C1 segment of cervical spinal cord (tissue), 14 donors: ENCODE measurements at regions not wholly inside any gene's neighbourhood (a gene's known extent, or its start where the extent isn't known, plus 50 kb on each side); places are given as distances from the start of the nearest gene placed in this dataset.

ENCODE experiments used
- DNase-seq, 14 donors: peaks; one replicate each; lab custom pipeline; 2025; lab: John Stamatoyannopoulos, UW

DNA sequence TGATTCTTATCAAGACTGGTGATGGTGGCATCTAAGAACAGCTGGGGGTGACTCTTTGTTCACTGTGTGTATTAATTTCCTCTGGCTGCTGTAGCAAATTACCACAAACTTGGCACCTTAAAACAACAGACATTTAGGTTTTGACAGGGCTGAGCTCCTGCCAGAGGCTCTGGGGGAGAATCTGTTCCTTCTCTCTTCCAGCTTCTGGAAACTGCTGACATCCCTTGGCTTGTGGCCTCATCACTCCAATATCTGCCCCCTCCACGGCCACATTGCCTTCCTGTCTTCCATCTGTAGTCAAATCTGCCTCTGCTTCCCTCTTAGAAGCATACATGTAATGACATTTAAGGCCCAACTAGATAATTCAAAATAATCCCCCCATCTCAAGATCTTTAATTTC lies 274.9 kb downstream of the PRL start:
- DNase-seq, result no peak

DNA sequence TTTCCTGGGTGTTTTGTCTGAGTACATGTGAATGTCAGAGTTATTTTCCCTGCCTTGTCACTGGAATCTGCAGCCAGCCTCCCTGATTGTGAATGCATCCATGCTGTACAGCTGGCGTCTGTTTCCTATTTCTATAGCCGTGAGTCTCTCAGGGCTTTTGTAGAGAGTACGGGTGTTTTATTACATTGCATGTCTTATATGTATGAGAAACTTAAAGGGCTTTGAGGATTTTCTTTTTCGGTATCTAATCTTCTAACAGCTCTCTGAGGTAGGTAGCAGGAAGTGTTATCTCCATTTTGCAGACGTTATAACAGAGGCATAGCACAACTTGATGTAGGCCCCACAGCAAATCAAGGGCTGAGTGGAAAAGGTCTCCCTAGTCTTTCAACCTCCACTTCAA lies 272.9 kb downstream of the PRL start:
- DNase-seq, result no peak

DNA sequence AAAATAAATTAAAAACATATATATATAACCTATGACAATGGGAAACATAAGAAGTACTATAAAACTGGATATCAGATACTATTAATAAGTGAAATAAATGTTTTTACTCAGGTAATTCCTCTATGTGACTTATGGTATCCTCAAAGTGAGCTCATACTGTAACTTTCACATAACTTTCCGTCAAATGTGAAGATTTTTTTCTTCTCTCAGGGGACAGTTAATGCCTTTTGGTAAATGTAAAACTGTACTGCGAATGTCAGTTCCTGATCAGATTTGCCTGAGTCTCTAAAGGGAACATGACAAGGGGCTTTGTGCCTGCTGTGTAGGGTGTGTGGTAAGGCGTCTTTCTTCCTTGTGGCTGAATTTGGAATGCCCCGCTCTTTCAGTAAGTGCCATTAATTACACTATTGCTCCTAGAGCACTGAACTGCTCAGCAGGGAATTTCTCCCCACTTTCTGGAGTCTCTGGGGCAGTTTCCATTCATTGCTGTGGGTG lies 271.8 kb downstream of the PRL start:
- no peak for DNase-seq

DNA sequence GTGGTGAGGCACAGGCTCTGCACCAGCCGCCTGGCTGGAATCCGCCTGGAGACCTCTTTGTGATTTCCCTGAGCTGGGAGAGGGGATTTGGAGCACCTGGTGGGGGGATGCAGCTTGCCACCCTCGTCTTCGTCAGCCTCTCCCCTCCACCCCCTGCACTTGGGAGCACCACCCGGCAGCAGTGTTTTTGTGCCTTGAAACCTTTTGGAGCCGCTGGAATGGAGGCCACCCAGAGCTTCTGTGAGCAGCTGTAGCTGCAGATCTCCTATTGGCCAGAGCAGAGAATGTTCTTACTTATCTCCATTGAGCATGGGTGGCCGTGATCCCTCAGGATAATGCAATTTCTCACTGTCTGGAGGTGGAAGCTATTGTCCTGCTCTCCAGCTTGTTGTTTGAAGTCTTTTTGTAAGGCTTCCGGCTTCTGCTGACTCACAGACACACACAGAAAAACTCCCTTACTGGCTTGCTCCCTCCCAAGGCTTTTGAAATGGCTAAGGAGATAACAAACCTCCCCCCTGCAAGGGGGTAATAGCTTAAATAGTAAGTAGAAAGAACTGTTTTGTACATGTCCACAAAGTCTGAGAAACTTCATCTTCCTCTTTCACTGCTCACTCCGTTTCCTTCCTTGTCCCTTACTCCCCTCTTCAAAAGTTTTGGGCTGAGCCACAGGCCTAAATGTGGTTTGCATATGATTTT lies 271.2 kb downstream of the PRL start:
- DNase-seq, result peak in 4 of 14 donors; percentile 0 to 23 (median 8)

DNA sequence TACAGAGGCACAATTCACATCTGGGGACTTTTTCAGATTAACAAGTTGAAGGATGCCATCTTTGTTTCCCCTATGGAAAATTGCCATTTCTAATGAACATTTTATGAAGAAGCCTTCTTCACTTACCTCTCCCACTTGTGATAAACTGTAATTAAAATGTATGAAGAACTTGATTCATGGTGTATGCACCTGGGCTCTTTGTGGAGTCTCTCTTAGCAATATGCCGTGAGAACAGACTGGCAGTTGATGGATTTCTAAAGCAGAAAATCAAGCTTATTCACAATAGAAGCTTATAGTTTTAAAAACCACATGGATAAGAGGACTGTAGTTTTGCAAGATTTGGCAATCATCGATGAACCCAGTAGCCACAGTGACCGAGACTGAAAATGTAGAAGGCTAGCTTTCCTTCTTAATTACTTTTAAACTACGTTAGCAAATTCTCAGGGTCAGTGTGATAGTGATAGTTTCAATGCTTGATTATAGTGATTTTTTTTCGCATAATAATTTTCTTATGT lies 270.6 kb downstream of the PRL start:
- no peak for DNase-seq

DNA sequence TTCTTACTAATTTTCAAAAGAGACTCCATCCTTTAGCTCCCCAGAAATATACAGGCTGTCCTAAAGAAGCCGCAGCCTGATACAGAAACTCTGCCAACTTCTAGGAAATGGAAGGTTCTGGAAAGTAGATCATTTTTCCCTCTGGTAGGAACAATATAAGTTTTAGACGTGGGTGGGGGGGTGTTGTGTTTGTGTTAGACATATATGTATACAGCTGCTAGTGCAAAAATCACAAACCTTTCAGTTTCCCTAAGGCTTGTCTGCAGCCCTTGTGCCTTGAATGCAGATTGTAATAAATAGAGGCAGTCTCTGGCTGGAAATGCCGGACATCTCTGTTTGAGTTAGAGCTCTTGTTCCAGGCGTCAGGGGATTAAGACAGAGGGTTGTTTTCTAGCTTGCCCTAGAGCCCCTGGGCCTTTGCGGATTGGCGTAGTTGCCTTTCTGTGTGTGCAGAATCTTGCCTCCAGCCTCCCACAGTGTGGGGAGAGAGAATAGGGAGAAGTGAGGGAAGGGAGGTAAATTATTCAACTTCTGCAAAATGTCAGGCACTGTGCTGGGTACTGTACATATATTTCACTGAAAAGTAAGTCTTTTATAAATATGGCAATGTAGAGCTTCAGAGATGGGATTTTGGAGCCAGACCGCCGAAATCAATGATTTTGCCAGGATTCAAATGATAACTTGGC lies 269.7 kb downstream of the PRL start:
- no peak for DNase-seq

DNA sequence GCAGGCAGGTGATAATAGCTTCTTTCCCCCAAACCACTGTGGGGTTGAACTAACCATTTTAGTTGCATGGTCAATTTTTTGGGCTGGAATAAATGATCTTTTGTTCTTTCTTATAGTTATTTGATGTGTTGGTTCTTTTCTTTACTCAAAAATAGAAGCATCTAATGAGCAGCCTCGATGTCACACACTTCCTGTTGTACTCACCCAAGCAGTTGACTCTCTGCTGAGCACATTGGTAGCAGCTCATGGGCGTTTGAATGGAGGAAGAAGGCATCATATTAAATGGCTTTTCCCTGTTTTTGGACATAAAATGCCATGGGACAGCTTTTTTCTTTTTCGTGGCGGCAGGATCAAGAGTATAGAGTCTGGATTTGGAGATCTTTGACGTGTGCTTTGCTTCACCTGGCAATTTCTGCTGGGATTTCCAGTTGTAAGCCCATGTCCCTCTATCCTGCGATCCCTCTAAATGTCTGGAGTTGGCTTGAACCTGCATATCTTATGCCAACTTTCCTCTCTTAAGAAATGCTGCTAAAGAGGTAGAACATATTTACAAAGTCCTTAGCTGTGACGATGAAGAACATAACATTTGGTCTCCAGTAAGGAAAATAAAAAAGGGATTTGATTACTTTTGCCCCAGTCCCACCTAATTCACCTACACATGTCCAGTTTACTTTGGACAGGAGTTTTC lies 268.3 kb downstream of the PRL start:
- DNase-seq, result no peak

DNA sequence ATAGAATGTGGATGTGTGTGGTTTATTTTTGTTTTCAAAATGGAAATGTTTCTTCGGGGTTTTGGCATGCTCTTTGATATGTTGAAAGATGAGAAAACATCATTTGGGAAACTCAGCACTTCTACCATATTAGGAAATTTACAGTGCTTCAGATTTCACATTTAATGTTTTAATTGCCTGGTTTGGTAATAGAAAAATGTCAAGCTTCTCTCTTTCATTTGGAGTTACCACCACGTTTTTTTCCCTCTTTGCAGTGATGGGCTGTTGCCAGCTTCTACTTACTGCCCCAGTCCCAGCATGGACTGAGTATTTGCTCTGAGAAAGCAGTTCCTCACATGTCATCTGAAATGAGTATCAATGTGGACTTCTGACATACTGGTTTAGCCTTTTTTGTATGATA lies 267.7 kb downstream of the PRL start:
- DNase-seq, result no peak

DNA sequence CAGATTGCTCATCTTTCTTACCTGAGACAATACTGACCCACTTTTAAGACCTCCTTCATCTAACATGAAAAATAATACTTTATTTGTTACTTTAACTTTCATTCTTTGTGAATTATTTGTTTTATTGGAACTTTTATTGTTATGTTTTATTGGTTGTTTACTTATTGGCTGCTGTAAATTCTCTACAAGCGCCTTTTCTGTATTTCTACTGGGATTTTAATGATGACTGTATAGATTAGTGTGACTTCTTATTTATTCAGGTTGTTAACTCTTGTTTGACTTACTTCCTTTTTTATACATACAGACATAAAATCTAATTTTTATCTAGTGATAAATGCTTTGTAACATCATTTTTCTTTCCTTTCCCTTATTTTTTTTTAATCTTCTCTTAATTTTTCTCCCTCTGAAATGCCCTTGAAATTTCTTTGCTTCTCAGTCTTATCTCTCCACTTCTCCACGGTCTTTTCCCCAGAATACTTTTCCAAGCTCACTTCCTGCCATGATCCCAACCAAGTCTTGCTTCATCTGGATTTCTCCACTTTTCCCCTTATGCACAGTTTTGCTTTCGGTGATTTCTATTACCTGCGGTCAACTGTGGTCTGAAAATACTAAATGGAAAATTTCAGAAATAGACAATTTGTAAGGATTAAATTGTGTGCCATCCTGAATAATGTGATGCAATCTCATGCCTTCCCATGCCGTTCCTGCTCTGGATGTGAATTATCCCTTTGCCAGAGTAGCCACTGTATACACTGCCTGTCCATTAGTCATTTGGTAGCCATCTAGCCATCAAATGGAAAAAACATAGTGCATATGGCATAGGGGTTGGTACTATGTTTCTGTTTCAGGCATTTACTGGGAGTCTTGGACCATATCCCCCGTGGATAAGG lies 265.9 kb downstream of the PRL start:
- DNase-seq, result no peak

DNA sequence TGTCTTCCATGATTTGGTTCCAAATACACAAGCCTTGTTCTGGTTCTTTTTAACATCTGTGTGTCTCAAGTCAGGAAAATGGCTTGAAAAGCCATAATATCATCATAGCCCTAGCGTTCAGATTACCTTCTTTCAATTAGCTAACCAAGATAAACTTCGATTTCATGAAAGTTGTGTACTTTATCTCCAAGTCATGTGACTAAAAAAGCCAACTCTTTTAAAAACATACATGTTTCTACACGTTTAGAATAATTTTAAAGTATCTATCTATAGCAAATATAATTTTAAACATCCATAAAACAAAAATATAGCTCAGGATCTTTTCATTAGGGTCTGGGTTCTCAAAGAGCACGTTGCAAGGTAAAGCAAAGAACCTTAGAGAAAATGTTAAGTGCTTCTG lies 261.1 kb downstream of the PRL start:
- no peak for DNase-seq

DNA sequence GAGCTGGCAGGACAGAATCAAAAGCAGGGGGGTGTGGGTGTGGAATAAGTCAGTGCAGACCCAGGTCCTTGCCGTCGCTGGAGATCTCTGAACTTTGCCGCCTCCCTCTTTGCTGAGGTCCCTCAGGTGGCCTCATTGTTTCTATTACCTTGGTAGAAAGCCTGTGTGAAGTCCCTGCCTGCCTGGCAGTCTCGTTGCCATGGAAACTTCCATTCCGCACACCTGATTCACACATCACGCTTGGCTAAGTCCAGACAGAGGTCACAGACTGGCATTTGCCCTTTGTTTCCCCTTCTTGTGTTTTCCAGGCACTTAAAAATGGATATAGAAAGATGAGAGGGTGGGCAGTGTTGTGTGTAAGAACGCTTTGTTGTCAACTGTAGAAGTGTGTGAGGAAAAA lies 260.6 kb downstream of the PRL start:
- no peak for DNase-seq

DNA sequence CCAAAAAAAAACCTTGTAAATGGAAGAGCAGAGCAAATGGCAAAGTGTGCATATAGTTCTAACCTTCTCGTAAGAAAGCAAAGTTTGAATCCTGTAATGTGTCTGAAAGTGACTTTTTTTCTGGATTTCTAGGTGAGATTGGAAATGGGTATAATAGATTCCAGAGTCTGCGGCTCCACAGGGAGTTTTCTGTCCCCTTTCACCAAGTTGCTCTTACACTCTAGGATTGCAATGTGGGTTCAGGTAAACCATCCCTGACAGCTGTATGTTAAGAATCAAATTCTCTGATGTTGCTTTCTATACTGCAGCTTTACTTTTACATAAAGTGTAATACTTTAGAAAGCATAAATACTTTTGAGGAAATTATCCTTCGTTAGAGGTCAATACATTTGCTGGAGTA lies 260.1 kb downstream of the PRL start:
- no peak for DNase-seq

DNA sequence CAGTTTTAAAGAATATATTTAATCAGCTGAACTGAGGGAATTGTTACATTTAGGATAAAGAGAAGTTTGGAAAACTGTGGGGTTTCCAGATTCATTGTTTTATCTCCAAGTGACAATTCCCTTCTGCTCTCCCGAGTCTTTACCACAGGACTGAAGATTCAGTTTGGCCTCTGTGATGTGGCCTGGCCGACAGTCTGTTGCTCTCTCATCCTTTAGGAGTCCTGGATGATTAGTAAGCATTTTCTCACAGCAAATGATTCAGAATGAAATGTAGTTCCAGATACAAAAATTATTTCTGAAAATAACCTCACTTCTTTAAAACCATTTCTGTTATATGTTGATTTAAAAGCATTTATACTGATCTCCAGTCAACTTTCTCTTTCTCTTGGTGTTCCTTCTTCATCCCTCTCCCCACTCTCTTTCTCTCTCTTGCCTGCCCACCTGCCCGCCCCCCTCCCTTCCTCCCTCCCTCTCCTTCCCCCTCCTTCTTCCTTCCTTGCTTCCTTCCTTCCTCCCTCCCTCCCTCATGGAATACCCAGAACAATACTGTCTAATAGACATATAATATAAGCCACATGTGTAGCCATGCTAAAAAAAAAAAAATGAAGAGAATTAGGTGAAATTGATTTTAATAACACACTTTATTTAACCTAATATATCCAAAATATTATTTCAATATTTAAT lies 254.9 kb downstream of the PRL start:
- DNase-seq, result no peak

DNA sequence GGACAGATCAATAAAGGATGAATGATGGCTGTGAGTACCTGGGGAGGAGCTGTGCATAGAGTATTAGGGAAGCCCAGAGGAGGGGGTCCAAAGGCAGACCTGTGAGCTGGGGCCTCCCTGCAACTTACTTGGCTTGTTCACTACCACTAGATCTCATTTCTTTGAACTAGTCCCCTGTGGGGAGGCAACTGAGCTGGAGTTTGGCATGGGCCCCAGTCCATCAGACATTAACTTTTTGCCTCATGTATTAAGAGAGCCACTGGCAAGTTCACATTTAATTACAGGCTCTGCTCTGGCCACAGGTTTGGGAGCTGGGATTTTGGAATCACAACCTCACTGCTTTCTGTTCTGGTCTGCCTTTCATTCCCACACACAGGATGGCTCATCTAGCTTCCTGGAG lies 254.1 kb downstream of the PRL start:
- no peak for DNase-seq

DNA sequence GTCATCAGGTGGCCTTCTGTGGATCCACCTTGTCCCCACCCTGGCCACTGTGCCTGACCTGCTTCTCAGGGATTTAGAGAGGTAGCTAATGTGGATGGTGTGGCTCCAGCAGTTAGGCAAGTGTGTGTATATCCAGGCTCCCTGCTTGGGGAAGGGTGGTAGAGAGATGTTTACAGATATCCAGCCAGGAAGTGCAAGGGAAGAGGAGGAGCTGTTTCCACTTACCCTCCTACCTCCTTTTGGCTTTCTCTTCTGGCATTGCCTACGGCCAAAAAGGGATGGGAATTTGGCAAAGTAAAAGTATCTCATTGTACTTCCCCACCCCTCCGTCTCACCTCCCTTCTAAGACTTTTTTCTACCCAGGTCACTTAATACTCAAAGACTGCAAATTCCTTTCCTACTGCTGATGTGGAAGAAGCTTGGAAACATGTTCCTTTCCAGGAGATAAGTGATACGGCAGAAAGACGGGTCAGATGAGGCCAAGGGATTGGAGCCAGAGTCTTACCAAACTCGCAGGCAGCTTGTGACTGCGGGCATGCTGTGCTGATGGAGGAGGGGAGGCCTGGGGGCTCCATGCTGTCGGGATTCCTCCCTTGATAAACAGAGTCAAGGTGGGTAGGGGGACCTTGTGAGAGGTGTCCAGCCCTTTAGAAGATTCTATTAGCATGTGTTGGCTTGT lies 253.4 kb downstream of the PRL start:
- no peak for DNase-seq

DNA sequence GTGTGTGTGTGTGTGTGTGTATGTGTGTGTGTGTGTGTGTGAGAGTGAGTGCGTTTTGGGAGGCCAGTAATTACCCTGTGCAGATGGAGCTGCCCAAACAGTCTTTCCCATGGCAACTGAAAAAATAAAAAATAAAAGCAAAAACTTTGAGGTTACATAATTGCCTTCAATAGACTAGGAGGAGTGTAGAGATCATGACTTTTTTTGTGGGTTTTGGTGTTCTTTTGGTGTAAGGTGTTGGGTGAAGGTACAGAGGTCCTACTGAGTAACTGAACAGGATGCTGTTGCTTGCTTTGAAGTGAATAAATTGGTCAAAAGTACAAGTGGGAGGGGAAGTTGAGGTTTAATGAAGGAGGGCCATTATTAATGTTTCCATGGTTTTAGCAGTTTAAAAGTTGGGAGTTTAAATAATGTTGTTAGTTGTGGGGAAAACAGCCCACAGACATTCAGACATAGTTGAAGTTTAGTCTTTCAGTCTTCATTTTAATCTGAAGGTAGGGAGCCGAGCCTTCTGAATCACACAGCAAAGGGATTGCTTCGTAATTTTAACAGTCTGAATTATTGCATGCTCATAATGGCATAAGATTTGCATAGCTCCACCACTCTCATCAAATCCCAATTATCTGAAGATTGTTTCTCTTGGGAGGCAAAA lies 251.4 kb downstream of the PRL start:
- no peak for DNase-seq

DNA sequence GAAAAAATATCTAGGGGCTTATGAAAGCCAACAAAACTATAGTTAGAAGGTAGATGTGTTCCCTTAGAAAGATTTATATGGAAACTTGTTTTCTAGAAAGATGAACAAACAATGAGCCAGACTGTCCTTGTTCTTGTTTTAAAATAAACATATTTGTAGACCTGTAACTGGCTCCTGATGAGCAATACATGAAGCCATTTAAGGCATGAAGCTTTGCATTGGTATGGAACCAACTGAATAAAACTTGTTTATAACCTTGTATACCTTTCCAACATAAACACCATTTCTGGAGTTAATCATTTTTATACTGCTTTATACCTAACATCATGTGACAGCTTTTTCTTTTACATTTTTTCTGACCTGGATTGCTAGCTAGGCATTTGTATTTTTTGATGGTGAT lies 247.8 kb downstream of the PRL start:
- DNase-seq, result no peak

DNA sequence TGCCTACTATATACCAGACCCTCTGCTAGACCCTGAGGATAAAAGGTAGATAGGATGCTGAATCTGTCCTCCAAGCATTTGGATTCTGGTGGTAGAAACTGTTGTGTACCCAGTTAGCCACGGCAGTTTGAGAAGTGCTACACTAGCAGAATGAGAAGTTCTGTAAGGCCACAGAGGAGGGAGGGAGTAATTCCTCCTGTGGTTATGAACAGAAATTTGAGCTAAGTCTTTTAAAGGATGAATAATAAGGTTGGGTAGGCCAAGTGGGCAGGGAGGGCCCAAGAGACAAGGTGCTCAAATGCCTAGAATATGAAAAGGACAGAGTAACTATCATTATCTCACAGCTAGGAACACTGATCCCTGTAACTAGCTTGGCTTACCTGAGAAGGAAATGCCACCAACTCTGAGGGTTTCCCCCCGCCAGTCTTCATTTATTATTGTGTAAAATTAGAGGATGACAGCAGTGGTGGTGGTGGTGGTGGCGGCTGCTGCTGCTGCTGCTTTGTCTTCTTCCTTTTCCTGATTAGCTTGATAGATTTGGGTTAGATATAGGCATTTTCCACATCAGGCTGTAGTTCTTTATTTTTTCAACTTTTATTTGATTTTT lies 243.3 kb downstream of the PRL start:
- DNase-seq, result no peak

DNA sequence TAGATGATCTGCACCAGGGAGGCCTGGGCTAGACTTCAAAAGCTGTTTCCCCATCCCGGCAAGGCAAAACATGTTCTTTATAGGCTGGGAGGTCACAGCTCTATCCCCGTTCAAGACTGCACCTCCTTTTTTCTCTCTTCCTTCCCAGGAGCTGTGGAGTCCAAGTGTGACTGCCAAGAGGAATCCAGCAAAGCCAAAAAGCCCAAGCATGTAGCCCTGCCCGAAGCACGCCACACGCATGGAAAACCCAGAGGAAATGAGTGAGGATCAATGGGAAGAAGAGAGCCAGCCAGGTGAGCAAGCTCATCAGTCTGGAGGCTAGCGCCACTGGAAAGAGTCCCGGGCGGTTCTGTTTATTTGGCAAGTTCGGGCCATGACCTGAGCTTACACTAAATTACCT lies 240.4 kb downstream of the PRL start:
- DNase-seq, result no peak
